ENCODE measurements at regions not wholly inside any gene's neighbourhood (a gene's known extent, or its start where the extent isn't known, plus 50 kb on each side); places are given as distances from the start of the nearest gene placed in this dataset.
A peak's percentile ranks its signal among the peaks of the same experiment; 100 is the strongest.

GRCh38 chr12:27899151-27899661, 73.3 kb downstream of the PTHLH start (continued):
- TF ChIP-seq HDAC6 (IDR thresholded peaks at IDR 0.05; ENCODE audit: low read depth, low read length) (no peak), ZNF496 (CRISPR knock-in tag; IDR thresholded peaks at IDR 0.05; ENCODE audit: insufficient replicate concordance) (no peak), ZNF264 (CRISPR knock-in tag; IDR thresholded peaks at IDR 0.05) (no peak), RORA (CRISPR knock-in tag; IDR thresholded peaks at IDR 0.05) (no peak), BATF2 (CRISPR knock-in tag; IDR thresholded peaks at IDR 0.05) (no peak), KDM6A (CRISPR knock-in tag; IDR thresholded peaks at IDR 0.05; ENCODE audit: low read depth) (no peak), ZNF362 (CRISPR knock-in tag; IDR thresholded peaks at IDR 0.05; ENCODE audit: borderline replicate concordance) (no peak), ETS1 (CRISPR knock-in tag; IDR thresholded peaks at IDR 0.05) (no peak), JUNB (CRISPR knock-in tag; IDR thresholded peaks at IDR 0.05; ENCODE audit: borderline replicate concordance) (peak; percentile 56; the same call in 1 of the 2 replicates), ZNF597 (CRISPR knock-in tag; IDR thresholded peaks at IDR 0.05) (no peak), ZNF234 (CRISPR knock-in tag; conservative IDR thresholded peaks at IDR 0.05) (no peak), ZNF572 (CRISPR knock-in tag; IDR thresholded peaks at IDR 0.05) (no peak), ZBTB7A (CRISPR knock-in tag; IDR thresholded peaks at IDR 0.05) (no peak), ZMYM3 (CRISPR knock-in tag; IDR thresholded peaks at IDR 0.05) (peak; percentile 31; the same call in 1 of the 2 replicates), ZFAT (CRISPR knock-in tag; conservative IDR thresholded peaks at IDR 0.05) (no peak), SUZ12 (IDR thresholded peaks at IDR 0.05; ENCODE audit: low read depth, low read length) (no peak), MZF1 (CRISPR knock-in tag; IDR thresholded peaks at IDR 0.05; ENCODE audit: borderline replicate concordance) (no peak), PRPF4 (IDR thresholded peaks at IDR 0.05; ENCODE audit: low read depth, low read length, poor library complexity, severe bottlenecking) (no peak), ZXDC (CRISPR knock-in tag; IDR thresholded peaks at IDR 0.05) (no peak), ZNF296 (CRISPR knock-in tag; conservative IDR thresholded peaks at IDR 0.05) (no peak), ZFP82 (CRISPR knock-in tag; IDR thresholded peaks at IDR 0.05; ENCODE audit: borderline replicate concordance) (no peak), ZNF775 (CRISPR knock-in tag; IDR thresholded peaks at IDR 0.05; ENCODE audit: borderline replicate concordance) (peak; percentile 97), PAX8 (CRISPR knock-in tag; IDR thresholded peaks at IDR 0.05; ENCODE audit: borderline replicate concordance) (no peak), DBP (CRISPR knock-in tag; IDR thresholded peaks at IDR 0.05; ENCODE audit: not compliant biosample characterization) (no peak)

All from HepG2 (cell line).